Body of pancreas (tissue), 4 donors: ENCODE measurements at regions not wholly inside any gene's neighbourhood (a gene's known extent, or its start where the extent isn't known, plus 50 kb on each side); places are given as distances from the start of the nearest gene placed in this dataset.

Experiments
- ATAC-seq: fragments of 150-250 bp; one replicate; pipeline ENCODE4 v1.9.1; 2016
- DNase-seq, 4 donors: peaks; one replicate each; pipeline ENCODE4 v3.0.0-alpha.2; 2019
- H3K27ac ChIP-seq, 4 donors: fragments of 200-600 bp; sonication (generic); 1 replicate in 3 of 4; 2 replicates in 1 of 4; pipeline versions ENCODE4 v1.5.1 to v1.6.1; 2016 to 2019; ENCODE audit warnings: mild to moderate bottlenecking in 1 of 4, mixed read lengths in 1 of 4, moderate library complexity in 1 of 4
- H3K27me3 ChIP-seq, 2 donors: fragments of 200-600 bp; sonication (generic); one replicate each; pipeline ENCODE4 v1.6.0; 2016; ENCODE audit warnings: mild to moderate bottlenecking in 1 of 2
- H3K36me3 ChIP-seq, 2 donors: fragments of 200-600 bp; sonication (generic); replicated peaks in 1 of 2; 2 replicates each; pipeline ENCODE4 v1.5.1; 2016; ENCODE audit warnings: low read depth in 2 of 2; ENCODE audit not compliant: insufficient read depth in 1 of 2
- H3K4me1 ChIP-seq: fragments of 200-600 bp; sonication (generic); one replicate; pipeline ENCODE4 v1.6.0; 2016
- H3K4me3 ChIP-seq, 2 donors: fragments of 200-600 bp; sonication (generic); 1 replicate in 1 of 2; 2 replicates in 1 of 2; pipeline ENCODE4 v1.5.1; 2016 to 2019
- H3K9me3 ChIP-seq, 3 donors: fragments of 200-600 bp; sonication (generic); 1 replicate in 2 of 3; 2 replicates in 1 of 3; pipeline ENCODE4 v1.5.1; 2016
- POLR2A ChIP-seq, 3 donors: fragments of 450-650 bp; IDR thresholded peaks; one replicate each; pipeline ENCODE4 v1.6.1; 2016; ENCODE audit warnings: antibody characterized with exemption in 3 of 3, mild to moderate bottlenecking in 2 of 3
- WGBS, 2 donors: methylation state at CpG; one replicate each; pipeline ENCODE4 v1.1.5; 2017; 5-methylcytosine and 5-hydroxymethylcytosine counted together
- intact Hi-C: fragments of 100-400 bp; cut with DNase I; formaldehyde crosslinking; loops from one replicate; pipeline ENCODE4 v1.15.1; 2023
- TF ChIP-seq, protein P1 (sequence below), 7 experiments: fragments of 450-650 bp in 4 of 7; fragments of 200-600 bp in 3 of 7; sonication (generic) in 3 of 7; IDR thresholded peaks; one replicate each; pipeline ENCODE4 v1.5.1; 2016 to 2019; ENCODE audit warnings: antibody characterized with exemption in 7 of 7

- WGBS, 2 donors = 45 to 66% methylated on average over 2 of the region's 2 CpGs
- TF ChIP-seq POLR2A (IDR thresholded peaks at IDR 0.05) = no peak
- TF ChIP-seq, protein P1, sequence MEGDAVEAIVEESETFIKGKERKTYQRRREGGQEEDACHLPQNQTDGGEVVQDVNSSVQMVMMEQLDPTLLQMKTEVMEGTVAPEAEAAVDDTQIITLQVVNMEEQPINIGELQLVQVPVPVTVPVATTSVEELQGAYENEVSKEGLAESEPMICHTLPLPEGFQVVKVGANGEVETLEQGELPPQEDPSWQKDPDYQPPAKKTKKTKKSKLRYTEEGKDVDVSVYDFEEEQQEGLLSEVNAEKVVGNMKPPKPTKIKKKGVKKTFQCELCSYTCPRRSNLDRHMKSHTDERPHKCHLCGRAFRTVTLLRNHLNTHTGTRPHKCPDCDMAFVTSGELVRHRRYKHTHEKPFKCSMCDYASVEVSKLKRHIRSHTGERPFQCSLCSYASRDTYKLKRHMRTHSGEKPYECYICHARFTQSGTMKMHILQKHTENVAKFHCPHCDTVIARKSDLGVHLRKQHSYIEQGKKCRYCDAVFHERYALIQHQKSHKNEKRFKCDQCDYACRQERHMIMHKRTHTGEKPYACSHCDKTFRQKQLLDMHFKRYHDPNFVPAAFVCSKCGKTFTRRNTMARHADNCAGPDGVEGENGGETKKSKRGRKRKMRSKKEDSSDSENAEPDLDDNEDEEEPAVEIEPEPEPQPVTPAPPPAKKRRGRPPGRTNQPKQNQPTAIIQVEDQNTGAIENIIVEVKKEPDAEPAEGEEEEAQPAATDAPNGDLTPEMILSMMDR (IDR thresholded peaks at IDR 0.05) = no peak
- Histone ChIP-seq H3K27me3 (peaks cover 0 to 3% of the 10 kb centered on the region in 2 donors), H3K4me1 (no peaks in the 10 kb centered on the region), H3K36me3 (no peaks in the 10 kb centered on the region), H3K9me3 (no peaks in the 10 kb centered on the region), H3K27ac (no peak overlapping the region), H3K4me3 (no peak overlapping the region)
- ATAC-seq = no peak
- DNase-seq = no peak
- intact Hi-C loops = no loop called here
Observed at GRCh38 chr18:24651434-24651833, 191.0 kb downstream of the HRH4 start.

GRCh38 chr18:24656050-24656449, 195.6 kb downstream of the HRH4 start:
- TF ChIP-seq, protein P1 (IDR thresholded peaks at IDR 0.05) = no peak
- TF ChIP-seq POLR2A (IDR thresholded peaks at IDR 0.05) = no peak
- DNase-seq (no peak), ATAC-seq (no peak)
- no peaks in the 10 kb centered on the region for H3K36me3 ChIP-seq
- H3K9me3 ChIP-seq = no peaks in the 10 kb centered on the region
- no peaks in the 10 kb centered on the region for H3K27me3 ChIP-seq
- intact Hi-C loops = no loop called here
- H3K4me1 ChIP-seq = peaks cover 13% of the 10 kb centered on the region
- H3K27ac ChIP-seq = no peak overlapping the region
- H3K4me3 ChIP-seq = no peak overlapping the region
- 36 to 40% methylated on average over 4 of the region's 4 CpGs for WGBS, 2 donors

DNA sequence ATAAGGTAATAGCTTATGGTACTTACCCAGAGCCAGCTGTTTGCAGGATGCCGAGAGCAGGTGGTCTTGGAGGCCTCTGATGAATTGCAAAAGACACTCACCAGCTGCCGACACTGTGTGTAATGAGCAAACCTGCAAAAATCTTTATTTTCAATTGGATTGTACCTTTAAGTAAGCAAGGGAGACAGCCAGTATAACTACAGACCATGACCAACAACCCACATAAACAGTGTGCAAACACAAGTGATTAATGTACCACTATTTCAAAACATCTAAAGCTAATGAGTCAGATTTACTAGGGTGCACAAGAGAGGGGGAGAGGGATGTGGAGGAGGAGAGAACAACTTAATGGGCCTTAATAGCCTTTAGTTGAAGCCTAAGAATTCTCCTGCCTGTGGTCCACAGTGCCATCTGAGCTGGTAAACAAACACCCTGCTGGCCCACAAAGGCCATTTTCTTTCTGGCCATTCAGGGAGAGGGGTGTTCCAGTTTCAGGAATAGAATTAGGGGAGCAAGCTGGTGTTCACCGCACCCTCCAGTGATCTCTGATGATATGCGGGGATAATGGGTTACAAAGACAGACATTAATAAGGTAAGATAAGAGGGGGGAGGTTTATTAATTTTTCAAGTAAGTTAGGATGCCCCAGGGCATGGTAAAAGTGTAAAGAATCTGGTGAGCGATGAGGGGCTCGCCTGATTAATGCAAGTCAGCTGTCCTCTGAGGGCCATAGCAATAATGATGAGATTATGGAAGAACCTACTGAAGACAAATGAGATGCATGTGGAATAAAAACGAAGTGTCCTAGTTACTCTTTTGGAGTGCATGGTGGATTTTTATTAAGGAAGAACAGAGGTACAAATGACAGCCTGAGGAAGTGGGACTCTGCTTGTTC, 196.4 kb downstream of the HRH4 start:
- TF ChIP-seq, protein P1 (IDR thresholded peaks at IDR 0.05) = no peak
- TF ChIP-seq POLR2A (IDR thresholded peaks at IDR 0.05) = no peak
- ATAC-seq = peak; percentile 33
- H3K27ac ChIP-seq = no peak overlapping the region
- DNase-seq = no peak
- H3K9me3 ChIP-seq = no peaks in the 10 kb centered on the region
- no peaks in the 10 kb centered on the region for H3K27me3 ChIP-seq
- 76 to 77% methylated on average over 7 of the region's 7 CpGs for WGBS, 2 donors
- peaks cover 13% of the 10 kb centered on the region for H3K4me1 ChIP-seq
- intact Hi-C loops = no loop called here
- H3K36me3 ChIP-seq = no peaks in the 10 kb centered on the region
- no peak overlapping the region for H3K4me3 ChIP-seq

DNA sequence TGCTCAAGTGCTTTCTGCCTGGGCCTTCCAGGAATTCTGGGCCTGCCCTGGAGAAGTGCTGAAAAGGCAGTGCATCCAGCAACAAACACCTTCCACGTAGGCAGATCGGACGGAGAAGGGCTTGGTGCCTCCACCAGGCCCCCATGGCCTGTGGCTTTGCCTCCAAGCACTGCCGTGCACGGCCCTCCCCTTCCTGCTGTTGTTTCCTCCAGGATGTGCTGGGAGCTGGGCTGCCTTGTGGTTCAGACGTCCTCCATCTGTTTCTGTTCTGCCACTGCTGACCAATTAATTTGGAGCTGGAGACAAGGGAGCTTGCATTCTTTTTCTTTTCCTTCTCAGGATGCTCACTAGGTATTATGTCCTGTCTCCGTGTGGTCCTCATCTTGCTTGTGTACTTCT, 197.0 kb downstream of the HRH4 start:
- intact Hi-C loops = no loop called here
- no peaks in the 10 kb centered on the region for H3K27me3 ChIP-seq
- no peak for ATAC-seq
- peaks cover 13% of the 10 kb centered on the region for H3K4me1 ChIP-seq
- no peak overlapping the region for H3K4me3 ChIP-seq
- H3K27ac ChIP-seq = no peak overlapping the region
- no peaks in the 10 kb centered on the region for H3K36me3 ChIP-seq
- no peak for TF ChIP-seq POLR2A (IDR thresholded peaks at IDR 0.05)
- TF ChIP-seq, protein P1 (IDR thresholded peaks at IDR 0.05) = no peak
- no peak for DNase-seq
- WGBS, 2 donors = 78% methylated on average over 5 to 7 of the region's 7 CpGs
- H3K9me3 ChIP-seq = no peaks in the 10 kb centered on the region

DNA sequence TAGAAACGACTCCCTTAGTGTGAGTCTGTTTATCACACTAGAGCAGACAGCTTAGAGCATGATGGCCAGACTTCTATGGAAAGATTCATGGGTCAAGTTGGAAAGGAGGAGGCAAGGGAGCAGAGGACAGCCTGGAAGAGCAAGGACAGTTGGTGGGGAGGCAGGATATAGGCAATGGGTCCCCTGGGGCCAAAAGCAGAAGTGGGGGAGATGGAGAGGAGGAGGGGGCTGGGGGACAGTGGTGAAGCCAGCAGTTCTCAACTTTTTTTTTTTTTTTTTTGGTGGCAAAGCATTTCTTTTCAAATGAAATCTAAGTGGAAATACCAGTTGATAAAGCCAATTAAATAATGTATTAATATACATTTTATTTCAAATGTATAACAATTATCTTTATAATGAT, 197.9 kb downstream of the HRH4 start:
- no peak overlapping the region for H3K4me3 ChIP-seq
- DNase-seq (no peak), ATAC-seq (no peak)
- H3K4me1 ChIP-seq = peaks cover 13% of the 10 kb centered on the region
- TF ChIP-seq POLR2A (IDR thresholded peaks at IDR 0.05) = no peak
- TF ChIP-seq, protein P1 (IDR thresholded peaks at IDR 0.05) = no peak
- 15 to 29% methylated on average over 1 of the region's 1 CpG for WGBS, 2 donors
- H3K27ac ChIP-seq = no peak overlapping the region
- H3K9me3 ChIP-seq = no peaks in the 10 kb centered on the region
- intact Hi-C loops = no loop called here
- no peaks in the 10 kb centered on the region for H3K27me3 ChIP-seq
- no peaks in the 10 kb centered on the region for H3K36me3 ChIP-seq
